Stimulated activated naive CD8-positive, alpha-beta T cell treated with anti-CD3 and anti-CD28 coated beads, Interleukin-15, amount 100 ng/mL, for 72 hours (primary cell): ENCODE measurements at regions not wholly inside any gene's neighbourhood (a gene's known extent, or its start where the extent isn't known, plus 50 kb on each side); places are given as distances from the start of the nearest gene placed in this dataset.

Experiments used
- ATAC-seq: fragments of 150-1000 bp; cut with Tn5 transposase; 2 replicates; pipeline ENCODE4 v1.10.0; 2021; ENCODE audit warnings: mild to moderate bottlenecking, moderate library complexity
- DNase-seq, 2 donors: peaks; one replicate each; pipeline ENCODE4 v3.0.0; 2021 to 2022
- H3K27ac Mint-ChIP-seq, 2 donors: one replicate each; pipeline ENCODE4 v1.8.0; 2022; ENCODE audit warnings: mild to moderate bottlenecking in 2 of 2, mixed read lengths in 2 of 2, moderate library complexity in 2 of 2
- H3K27me3 Mint-ChIP-seq: one replicate; pipeline ENCODE4 v1.8.0; 2022; ENCODE audit warnings: mixed read lengths
- H3K4me1 Mint-ChIP-seq: one replicate; pipeline ENCODE4 v1.8.0; 2022; ENCODE audit warnings: mild to moderate bottlenecking, mixed read lengths
- H3K4me3 Mint-ChIP-seq, 2 donors: one replicate each; pipeline ENCODE4 v1.8.0; 2022; ENCODE audit warnings: mild to moderate bottlenecking in 2 of 2, mixed read lengths in 2 of 2, moderate library complexity in 1 of 2
- H3K9me3 Mint-ChIP-seq, 2 donors: one replicate each; pipeline ENCODE4 v1.8.0; 2022; ENCODE audit warnings: mixed read lengths in 2 of 2

- no peaks in the 10 kb centered on the region for H3K9me3 Mint-ChIP-seq
- no peak for DNase-seq
- H3K4me1 Mint-ChIP-seq = no peaks in the 10 kb centered on the region
- H3K4me3 Mint-ChIP-seq = no peak overlapping the region
- H3K27ac Mint-ChIP-seq = peak overlapping the region in 1 of 2 donors; percentile 5
- no peaks in the 10 kb centered on the region for H3K27me3 Mint-ChIP-seq
- ATAC-seq = no peak
These were observed 52.0 kb upstream of the TOP3B start for GRCh38 chr22:22034469-22035132.

GRCh38 chr22:22033803-22034468, 51.3 kb upstream of the TOP3B start:
- ATAC-seq (no peak), DNase-seq (no peak)
- Mint-ChIP-seq H3K27ac (peak overlapping the region in 1 of 2 donors; percentile 49), H3K4me3 (no peak overlapping the region), H3K4me1 (no peaks in the 10 kb centered on the region), H3K9me3 (no peaks in the 10 kb centered on the region), H3K27me3 (no peaks in the 10 kb centered on the region)

- ATAC-seq = no peak
These were observed 50.6 kb upstream of the TOP3B start for GRCh38 chr22:22032906-22033802.

GRCh38 chr22:22032099-22032905, 49.7 kb upstream of the TOP3B start:
- Mint-ChIP-seq H3K27ac (no peak overlapping the region), H3K9me3 (no peaks in the 10 kb centered on the region), H3K27me3 (no peaks in the 10 kb centered on the region), H3K4me1 (no peaks in the 10 kb centered on the region), H3K4me3 (no peak overlapping the region)
- DNase-seq (no peak), ATAC-seq (no peak)

More at GRCh38 chr22:22032906-22033802, 50.6 kb upstream of the TOP3B start:
- Mint-ChIP-seq H3K27me3 (no peaks in the 10 kb centered on the region), H3K9me3 (no peaks in the 10 kb centered on the region), H3K4me3 (no peak overlapping the region), H3K27ac (peak overlapping the region in 1 of 2 donors; percentile 49), H3K4me1 (no peaks in the 10 kb centered on the region)
- DNase-seq = no peak
